MCF 10A (cell line): ENCODE measurements at regions not wholly inside any gene's neighbourhood (a gene's known extent, or its start where the extent isn't known, plus 50 kb on each side); places are given as distances from the start of the nearest gene placed in this dataset.

Experiments used
- BruUV-seq: library from RNA; stranded (reverse); fragments of 400-500 nt; replicated peaks from 2 replicates; lab custom pipeline; 2021; lab: Mats Ljungman, UMichigan
- CTCF ChIA-PET: fragments of 300-600 bp; sonication (Branson Sonifier 250); formaldehyde crosslinking; extraction: SDS; loops from one replicate; lab custom pipeline; 2021; ENCODE audit warnings: antibody characterized with exemption, inconsistent platforms; lab: Yijun Ruan, JAX
- POLR2A ChIA-PET: fragments of 300-600, 350-650 bp; sonication (Branson Sonifier 250); formaldehyde crosslinking; extraction: SDS; loops from one replicate; lab custom pipeline; 2020; ENCODE audit warnings: antibody characterized with exemption, inconsistent platforms; lab: Yijun Ruan, JAX
- DNase-seq: peaks from one replicate; pipeline ENCODE4 v3.0.0-alpha.2; 2018; ENCODE audit not compliant: unreplicated experiment
- H3K27ac Mint-ChIP-seq: one replicate; pipeline ENCODE4 v1.8.0; 2022; ENCODE audit warnings: mild to moderate bottlenecking, low read depth, mixed read lengths; ENCODE audit not compliant: unreplicated experiment
- H3K27me3 Mint-ChIP-seq: one replicate; pipeline ENCODE4 v1.8.0; 2022; ENCODE audit warnings: mixed read lengths; ENCODE audit not compliant: insufficient read depth, unreplicated experiment
- H3K36me3 Mint-ChIP-seq: one replicate; pipeline ENCODE4 v1.8.0; 2022; ENCODE audit warnings: mild to moderate bottlenecking, moderate library complexity, mixed read lengths; ENCODE audit not compliant: insufficient read depth, unreplicated experiment
- H3K4me1 Mint-ChIP-seq: one replicate; pipeline ENCODE4 v1.8.0; 2022; ENCODE audit warnings: mixed read lengths; ENCODE audit not compliant: insufficient read depth, unreplicated experiment
- H3K4me3 Mint-ChIP-seq: one replicate; pipeline ENCODE4 v1.8.0; 2022; ENCODE audit warnings: mild to moderate bottlenecking, moderate library complexity, mixed read lengths; ENCODE audit not compliant: unreplicated experiment
- H3K9me3 Mint-ChIP-seq: one replicate; pipeline ENCODE4 v1.8.0; 2022; ENCODE audit warnings: mixed read lengths; ENCODE audit not compliant: unreplicated experiment
- intact Hi-C: fragments of 100-400 bp; cut with micrococcal nuclease; formaldehyde crosslinking; loops from 2 replicates; pipeline ENCODE4 v1.14.1; 2022
- TF ChIP-seq, protein P1 (sequence below): fragments of 200-600 bp; IDR thresholded peaks from one replicate; pipeline ENCODE4 v1.8.0; 2022; ENCODE audit warnings: antibody characterized with exemption, mild to moderate bottlenecking; ENCODE audit not compliant: unreplicated experiment

DNA sequence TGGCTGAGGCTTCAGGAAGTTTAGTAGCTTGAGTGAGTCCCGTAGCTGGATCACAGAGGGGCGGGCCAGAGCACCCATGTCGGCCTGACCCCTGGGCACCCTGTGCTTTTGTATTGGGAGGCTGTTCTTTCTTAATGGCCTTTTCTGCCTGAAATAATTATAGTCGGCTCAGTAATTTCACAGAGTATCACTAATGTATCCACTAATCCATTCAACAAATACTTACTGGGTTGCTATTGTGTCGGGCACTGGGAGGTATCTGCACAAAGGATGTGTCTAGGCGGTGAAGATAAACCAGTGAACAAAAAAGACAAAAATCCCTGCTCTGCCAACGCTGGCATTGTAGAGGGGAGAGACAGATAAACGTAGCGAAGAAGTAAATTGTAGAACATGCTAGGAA is 318.6 kb downstream of the FOXL1 start:
- peaks cover 9% of the 10 kb centered on the region for H3K4me1 Mint-ChIP-seq
- TF ChIP-seq, protein P1, sequence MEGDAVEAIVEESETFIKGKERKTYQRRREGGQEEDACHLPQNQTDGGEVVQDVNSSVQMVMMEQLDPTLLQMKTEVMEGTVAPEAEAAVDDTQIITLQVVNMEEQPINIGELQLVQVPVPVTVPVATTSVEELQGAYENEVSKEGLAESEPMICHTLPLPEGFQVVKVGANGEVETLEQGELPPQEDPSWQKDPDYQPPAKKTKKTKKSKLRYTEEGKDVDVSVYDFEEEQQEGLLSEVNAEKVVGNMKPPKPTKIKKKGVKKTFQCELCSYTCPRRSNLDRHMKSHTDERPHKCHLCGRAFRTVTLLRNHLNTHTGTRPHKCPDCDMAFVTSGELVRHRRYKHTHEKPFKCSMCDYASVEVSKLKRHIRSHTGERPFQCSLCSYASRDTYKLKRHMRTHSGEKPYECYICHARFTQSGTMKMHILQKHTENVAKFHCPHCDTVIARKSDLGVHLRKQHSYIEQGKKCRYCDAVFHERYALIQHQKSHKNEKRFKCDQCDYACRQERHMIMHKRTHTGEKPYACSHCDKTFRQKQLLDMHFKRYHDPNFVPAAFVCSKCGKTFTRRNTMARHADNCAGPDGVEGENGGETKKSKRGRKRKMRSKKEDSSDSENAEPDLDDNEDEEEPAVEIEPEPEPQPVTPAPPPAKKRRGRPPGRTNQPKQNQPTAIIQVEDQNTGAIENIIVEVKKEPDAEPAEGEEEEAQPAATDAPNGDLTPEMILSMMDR = no peak
- no peaks in the 10 kb centered on the region for H3K36me3 Mint-ChIP-seq
- DNase-seq = no peak
- intact Hi-C loops = no loop called here
- peaks cover 21% of the 10 kb centered on the region for H3K27me3 Mint-ChIP-seq
- H3K27ac Mint-ChIP-seq = no peak overlapping the region
- ChIA-PET POLR2A (interaction anchor here (0.5 kb wide), 1 partner anchor 13 kb away, joined by 4 read pairs; no protein-coding TSS in a partner anchor), CTCF (interaction anchor here (0.6 to 0.9 kb wide), 3 partner anchors 41 to 117 kb away, joined by 3 to 4 read pairs (median 4); no protein-coding TSS in a partner anchor)
- no TSS peak for BruUV-seq
- no peak overlapping the region for H3K4me3 Mint-ChIP-seq
- no peaks in the 10 kb centered on the region for H3K9me3 Mint-ChIP-seq

DNA sequence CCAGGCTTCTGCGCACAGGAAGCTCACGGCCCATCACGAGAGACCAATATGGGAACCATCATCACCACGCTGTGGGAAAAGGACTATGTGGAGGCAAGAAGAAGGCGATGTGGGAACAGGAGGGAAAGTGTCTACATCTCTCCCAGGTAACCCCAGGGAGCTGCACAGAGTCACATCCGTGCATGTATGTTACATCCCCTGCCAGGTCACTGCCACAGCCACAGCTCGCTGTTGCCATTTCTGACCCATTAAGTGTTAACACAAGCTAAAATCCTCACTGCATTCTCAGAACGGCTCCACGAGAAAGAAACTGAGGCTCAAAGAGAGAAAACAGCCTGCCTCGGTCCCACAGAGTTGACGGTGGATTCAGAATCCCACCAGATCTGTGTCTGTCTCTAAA is 319.1 kb downstream of the FOXL1 start:
- peaks cover 16% of the 10 kb centered on the region for H3K27me3 Mint-ChIP-seq
- intact Hi-C loops = no loop called here
- H3K9me3 Mint-ChIP-seq = no peaks in the 10 kb centered on the region
- ChIA-PET CTCF (interaction anchor here (0.6 to 0.9 kb wide), 2 partner anchors 40 to 48 kb away, joined by 3 to 4 read pairs; no protein-coding TSS in a partner anchor), POLR2A (no interaction called here)
- BruUV-seq = no TSS peak
- H3K4me3 Mint-ChIP-seq = no peak overlapping the region
- no peaks in the 10 kb centered on the region for H3K36me3 Mint-ChIP-seq
- H3K4me1 Mint-ChIP-seq = peaks cover 9% of the 10 kb centered on the region
- H3K27ac Mint-ChIP-seq = no peak overlapping the region
- TF ChIP-seq, protein P1 = no peak
- DNase-seq = no peak

DNA sequence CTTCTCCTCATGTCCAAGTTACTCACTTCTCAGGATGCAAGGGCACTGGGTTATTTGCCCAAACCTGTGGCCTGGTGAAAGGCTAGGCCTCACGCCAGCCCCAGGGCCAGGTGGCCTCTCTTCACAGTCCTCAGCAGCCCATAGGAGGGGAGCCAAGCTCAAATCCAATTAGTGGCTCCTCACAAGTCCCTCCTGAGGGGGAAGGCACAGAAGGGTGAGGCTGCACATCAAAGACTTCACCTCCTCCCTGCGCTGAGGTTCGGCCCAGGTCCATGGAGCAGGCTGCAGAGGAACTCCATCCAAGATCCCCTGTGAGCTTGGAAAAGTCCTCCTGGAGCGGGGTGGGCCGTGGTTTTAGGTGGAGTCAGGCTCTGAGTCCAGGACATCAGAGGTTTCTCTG is 320.0 kb downstream of the FOXL1 start:
- Mint-ChIP-seq H3K27ac (no peak overlapping the region), H3K4me1 (peaks cover 9% of the 10 kb centered on the region), H3K36me3 (no peaks in the 10 kb centered on the region), H3K9me3 (no peaks in the 10 kb centered on the region), H3K4me3 (no peak overlapping the region), H3K27me3 (peaks cover 7% of the 10 kb centered on the region)
- POLR2A ChIA-PET = no interaction called here
- TF ChIP-seq, protein P1 = no peak
- CTCF ChIA-PET = interaction anchor here (0.6 to 0.8 kb wide), 2 partner anchors 74 to 192 kb away, joined by 3 read pairs; no protein-coding TSS in a partner anchor
- BruUV-seq = no TSS peak
- DNase-seq = no peak
- intact Hi-C loops = no loop called here

DNA sequence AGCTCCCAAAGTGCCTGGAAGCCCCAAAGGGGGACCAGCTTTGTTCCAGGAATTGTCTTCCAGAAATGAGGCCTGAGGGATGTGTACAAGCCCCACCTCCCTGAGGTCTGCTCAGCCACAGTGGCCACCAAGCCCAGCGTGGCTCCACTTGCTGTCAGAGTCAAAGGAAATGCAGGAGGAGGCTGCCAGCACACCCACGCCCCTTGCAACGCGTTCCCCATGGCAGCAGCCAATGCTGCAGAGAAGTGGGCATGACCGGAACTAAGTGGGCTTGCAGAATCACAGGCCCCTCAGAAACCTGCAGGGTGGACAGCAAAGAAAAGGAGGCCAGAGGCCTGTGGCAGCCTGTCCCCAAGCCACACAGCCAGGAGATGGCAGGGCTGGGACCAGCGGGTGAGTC is 320.8 kb downstream of the FOXL1 start:
- no peak overlapping the region for H3K4me3 Mint-ChIP-seq
- ChIA-PET POLR2A (no interaction called here), CTCF (interaction anchor here (0.7 kb wide), 1 partner anchor 336 kb away, joined by 3 read pairs; no protein-coding TSS in a partner anchor)
- no peak overlapping the region for H3K27ac Mint-ChIP-seq
- intact Hi-C loops = no loop called here
- TF ChIP-seq, protein P1 = no peak
- BruUV-seq = no TSS peak
- no peaks in the 10 kb centered on the region for H3K27me3 Mint-ChIP-seq
- no peaks in the 10 kb centered on the region for H3K9me3 Mint-ChIP-seq
- peaks cover 9% of the 10 kb centered on the region for H3K4me1 Mint-ChIP-seq
- DNase-seq = no peak
- H3K36me3 Mint-ChIP-seq = no peaks in the 10 kb centered on the region
